Gastroesophageal sphincter (tissue), 4 donors: ENCODE measurements at regions not wholly inside any gene's neighbourhood (a gene's known extent, or its start where the extent isn't known, plus 50 kb on each side); places are given as distances from the start of the nearest gene placed in this dataset.

Source experiments
- ATAC-seq: fragments of 150-250 bp; one replicate; pipeline ENCODE4 v1.9.1; 2016; ENCODE audit warnings: mild to moderate bottlenecking, moderate library complexity
- H3K27ac ChIP-seq, 4 donors: fragments of 200-600 bp; sonication (generic) in 3 of 4; 1 replicate in 3 of 4; 2 replicates in 1 of 4; pipeline ENCODE4 v1.5.1; 2016 to 2019
- H3K27me3 ChIP-seq: fragments of 200-600 bp; sonication (generic); one replicate; pipeline ENCODE4 v1.5.1; 2019
- H3K36me3 ChIP-seq, 2 donors: fragments of 200-600 bp; sonication (generic); one replicate each; pipeline ENCODE4 v1.5.1; 2019; ENCODE audit warnings: control low read depth in 1 of 2
- H3K4me1 ChIP-seq, 3 donors: fragments of 200-600 bp; sonication (generic); 1 replicate in 2 of 3; 2 replicates in 1 of 3; pipeline ENCODE4 v1.5.1; 2016 to 2019; ENCODE audit warnings: control low read depth in 2 of 3
- H3K4me3 ChIP-seq, 2 donors: fragments of 200-600 bp; sonication (generic); one replicate each; pipeline ENCODE4 v1.5.1; 2019; ENCODE audit warnings: mild to moderate bottlenecking in 1 of 2, moderate library complexity in 1 of 2
- H3K9me3 ChIP-seq, 3 donors: fragments of 200-600 bp; sonication (generic); one replicate each; pipeline ENCODE4 v1.5.1; 2017 to 2019; ENCODE audit warnings: control low read depth in 2 of 3
- EP300 ChIP-seq: sonication (generic); formaldehyde crosslinking; IDR thresholded peaks from one replicate; pipeline ENCODE4 v1.6.1; 2017; ENCODE audit warnings: antibody characterized with exemption, mild to moderate bottlenecking
- POLR2A ChIP-seq, 2 donors: fragments of 450-650 bp; IDR thresholded peaks; one replicate each; pipeline ENCODE4 v1.6.1; 2017; ENCODE audit warnings: antibody characterized with exemption in 2 of 2, mild to moderate bottlenecking in 2 of 2, moderate library complexity in 1 of 2
- POLR2AphosphoS5 ChIP-seq: sonication (generic); formaldehyde crosslinking; IDR thresholded peaks from one replicate; pipeline ENCODE4 v1.6.1; 2017; ENCODE audit warnings: antibody characterized with exemption
- WGBS, 2 donors: methylation state at CpG; one replicate each; pipeline ENCODE4 v1.1.5; 2018; ENCODE audit warnings: low coverage in 1 of 2; 5-methylcytosine and 5-hydroxymethylcytosine counted together
- TF ChIP-seq, protein P1 (sequence below), 4 experiments: fragments of 200-600 bp in 2 of 4; fragments of 450-650 bp in 2 of 4; sonication (generic) in 1 of 4; IDR thresholded peaks; one replicate each; pipeline ENCODE4 v1.5.1; 2017 to 2019; ENCODE audit warnings: antibody characterized with exemption in 4 of 4, mild to moderate bottlenecking in 2 of 4, moderate library complexity in 2 of 4

DNA sequence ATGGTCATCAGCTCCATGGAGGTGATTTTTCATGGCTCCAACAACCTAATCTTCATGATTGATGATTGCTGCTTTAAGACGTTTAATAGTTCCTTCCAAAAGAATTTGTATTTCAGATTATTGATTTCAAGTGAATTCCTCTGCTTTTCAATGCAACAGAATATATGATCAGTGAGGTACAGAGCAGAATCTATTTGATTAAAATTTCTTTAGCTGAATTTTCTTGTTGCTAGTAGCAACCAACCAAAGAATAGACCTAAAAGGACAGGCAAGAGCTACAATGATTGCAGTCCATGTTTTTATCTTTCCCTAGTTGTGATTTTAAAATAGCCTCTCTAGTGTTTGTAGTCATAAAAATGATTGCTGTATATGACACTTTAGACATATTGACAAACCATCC is 76.8 kb upstream of the SCEL start:
- Histone ChIP-seq H3K36me3 (no peaks in the 10 kb centered on the region), H3K9me3 (no peaks in the 10 kb centered on the region), H3K27ac (no peak overlapping the region), H3K4me1 (no peaks in the 10 kb centered on the region), H3K27me3 (peaks cover 5% of the 10 kb centered on the region), H3K4me3 (no peak overlapping the region)
- TF ChIP-seq EP300 (no peak), POLR2AphosphoS5 (no peak)
- TF ChIP-seq, protein P1, sequence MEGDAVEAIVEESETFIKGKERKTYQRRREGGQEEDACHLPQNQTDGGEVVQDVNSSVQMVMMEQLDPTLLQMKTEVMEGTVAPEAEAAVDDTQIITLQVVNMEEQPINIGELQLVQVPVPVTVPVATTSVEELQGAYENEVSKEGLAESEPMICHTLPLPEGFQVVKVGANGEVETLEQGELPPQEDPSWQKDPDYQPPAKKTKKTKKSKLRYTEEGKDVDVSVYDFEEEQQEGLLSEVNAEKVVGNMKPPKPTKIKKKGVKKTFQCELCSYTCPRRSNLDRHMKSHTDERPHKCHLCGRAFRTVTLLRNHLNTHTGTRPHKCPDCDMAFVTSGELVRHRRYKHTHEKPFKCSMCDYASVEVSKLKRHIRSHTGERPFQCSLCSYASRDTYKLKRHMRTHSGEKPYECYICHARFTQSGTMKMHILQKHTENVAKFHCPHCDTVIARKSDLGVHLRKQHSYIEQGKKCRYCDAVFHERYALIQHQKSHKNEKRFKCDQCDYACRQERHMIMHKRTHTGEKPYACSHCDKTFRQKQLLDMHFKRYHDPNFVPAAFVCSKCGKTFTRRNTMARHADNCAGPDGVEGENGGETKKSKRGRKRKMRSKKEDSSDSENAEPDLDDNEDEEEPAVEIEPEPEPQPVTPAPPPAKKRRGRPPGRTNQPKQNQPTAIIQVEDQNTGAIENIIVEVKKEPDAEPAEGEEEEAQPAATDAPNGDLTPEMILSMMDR (IDR thresholded peaks at IDR 0.05): no peak
- ATAC-seq: no peak
- 39% methylated on average over 1 of the region's 1 CpG; no CpG with 5 or more reads in 1 of the 2 donors for WGBS, 2 donors

DNA sequence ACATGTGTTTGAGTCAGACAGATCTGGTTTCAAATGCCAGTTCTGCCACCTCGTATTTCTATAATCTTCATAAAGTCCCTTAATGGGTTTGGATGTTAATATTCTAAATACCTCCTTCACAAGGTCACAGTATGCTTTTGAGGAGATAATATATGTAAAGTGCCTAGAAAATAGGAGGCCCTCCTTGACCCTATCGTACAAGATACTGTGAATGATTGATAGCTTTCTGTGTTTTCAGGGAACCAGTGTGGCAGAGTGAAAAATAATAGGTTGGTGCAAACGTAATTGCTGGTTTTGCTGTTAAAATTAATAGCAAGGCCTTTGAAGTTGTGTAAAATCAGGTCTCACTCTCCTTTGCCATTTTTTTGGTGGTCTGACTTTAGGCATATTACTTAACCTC is 77.5 kb upstream of the SCEL start:
- Histone ChIP-seq H3K27ac (no peak overlapping the region), H3K27me3 (peaks cover 5% of the 10 kb centered on the region), H3K36me3 (no peaks in the 10 kb centered on the region), H3K4me1 (no peaks in the 10 kb centered on the region), H3K4me3 (no peak overlapping the region), H3K9me3 (no peaks in the 10 kb centered on the region)
- TF ChIP-seq POLR2A (IDR thresholded peaks at IDR 0.05) (no peak), POLR2AphosphoS5 (no peak), EP300 (no peak)
- TF ChIP-seq, protein P1 (IDR thresholded peaks at IDR 0.05): no peak
- WGBS, 2 donors: 40 to 66% methylated on average over 3 of the region's 3 CpGs
- ATAC-seq: no peak

- WGBS, 2 donors: 50 to 83% methylated on average over 1 of the region's 1 CpG
- Histone ChIP-seq H3K9me3 (no peaks in the 10 kb centered on the region), H3K4me1 (no peaks in the 10 kb centered on the region), H3K4me3 (no peak overlapping the region), H3K27me3 (peaks cover 5% of the 10 kb centered on the region), H3K27ac (no peak overlapping the region), H3K36me3 (no peaks in the 10 kb centered on the region)
- no peak for ATAC-seq
- TF ChIP-seq EP300 (no peak), POLR2AphosphoS5 (no peak), POLR2A (IDR thresholded peaks at IDR 0.05) (no peak)
- TF ChIP-seq, protein P1 (IDR thresholded peaks at IDR 0.05): no peak
Observed at GRCh38 chr13:77456271-77456670, 79.2 kb upstream of the SCEL start.

- WGBS, 2 donors: 49 to 58% methylated on average over 2 of the region's 2 CpGs
Observed at GRCh38 chr13:77449265-77449664, 86.2 kb upstream of the SCEL start.

GRCh38 chr13:77448689-77449088 is 86.8 kb upstream of the SCEL start:
- Histone ChIP-seq H3K4me3 (no peak overlapping the region), H3K27me3 (no peaks in the 10 kb centered on the region), H3K27ac (no peak overlapping the region), H3K9me3 (no peaks in the 10 kb centered on the region), H3K4me1 (no peaks in the 10 kb centered on the region), H3K36me3 (no peaks in the 10 kb centered on the region)
- TF ChIP-seq EP300 (no peak), POLR2AphosphoS5 (no peak)
- TF ChIP-seq, protein P1 (IDR thresholded peaks at IDR 0.05): no peak
- 43 to 45% methylated on average over 1 to 4 of the region's 4 CpGs for WGBS, 2 donors
- ATAC-seq: no peak

More at GRCh38 chr13:77449265-77449664, 86.2 kb upstream of the SCEL start:
- TF ChIP-seq, protein P1 (IDR thresholded peaks at IDR 0.05): no peak
- TF ChIP-seq EP300 (no peak), POLR2A (IDR thresholded peaks at IDR 0.05) (no peak), POLR2AphosphoS5 (no peak)
- Histone ChIP-seq H3K27ac (no peak overlapping the region), H3K9me3 (no peaks in the 10 kb centered on the region), H3K27me3 (no peaks in the 10 kb centered on the region), H3K4me1 (no peaks in the 10 kb centered on the region), H3K4me3 (no peak overlapping the region), H3K36me3 (no peaks in the 10 kb centered on the region)
- no peak for ATAC-seq
